ENCODE measurements at regions not wholly inside any gene's neighbourhood (a gene's known extent, or its start where the extent isn't known, plus 50 kb on each side); places are given as distances from the start of the nearest gene placed in this dataset.

- Mint-ChIP-seq H3K4me1 (no peaks in the 10 kb centered on the region), H3K9me3 (no peaks in the 10 kb centered on the region), H3K27me3 (ENCODE audit: low read depth) (peaks cover 25% of the 10 kb centered on the region), H3K4me3 (no peak overlapping the region), H3K36me3 (ENCODE audit: low read depth) (no peaks in the 10 kb centered on the region), H3K27ac (no peak overlapping the region)
- TF ChIP-seq CTCF (IDR thresholded peaks at IDR 0.05; ENCODE audit: unreplicated experiment in 3 of 3): no peak
These were observed 130.2 kb upstream of the WSCD2 start for GRCh38 chr12:107998863-107999262.

- Mint-ChIP-seq H3K27me3 (ENCODE audit: low read depth) (peaks cover 24% of the 10 kb centered on the region), H3K4me3 (no peak overlapping the region), H3K9me3 (no peaks in the 10 kb centered on the region), H3K4me1 (no peaks in the 10 kb centered on the region), H3K36me3 (ENCODE audit: low read depth) (no peaks in the 10 kb centered on the region), H3K27ac (no peak overlapping the region)
- no peak for TF ChIP-seq CTCF (IDR thresholded peaks at IDR 0.05; ENCODE audit: unreplicated experiment in 3 of 3)
These were observed 129.0 kb upstream of the WSCD2 start for GRCh38 chr12:108000111-108000510.

DNA sequence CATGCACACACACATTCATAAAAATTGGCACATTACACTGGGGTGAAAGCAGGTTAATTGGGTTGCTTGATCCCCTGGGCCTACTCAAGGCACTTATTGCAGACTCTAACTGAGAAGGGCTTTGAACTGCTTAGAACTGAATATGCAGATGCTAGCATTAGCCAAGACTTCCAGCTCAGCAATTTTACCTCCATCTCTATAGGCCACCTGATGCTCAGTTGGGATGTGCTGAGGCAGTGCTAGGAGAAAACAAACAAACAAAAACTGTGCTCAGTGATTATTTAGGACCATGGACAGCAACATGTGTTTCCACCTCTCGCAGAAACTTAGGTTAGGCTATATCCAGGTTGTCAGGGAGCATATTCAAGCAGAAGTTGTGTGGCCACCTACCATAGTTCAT lies 124.8 kb upstream of the WSCD2 start:
- Mint-ChIP-seq H3K4me1 (no peaks in the 10 kb centered on the region), H3K27me3 (ENCODE audit: low read depth) (peaks cover 19% of the 10 kb centered on the region), H3K27ac (no peak overlapping the region), H3K9me3 (no peaks in the 10 kb centered on the region), H3K4me3 (no peak overlapping the region), H3K36me3 (ENCODE audit: low read depth) (no peaks in the 10 kb centered on the region)
- no peak for TF ChIP-seq CTCF (IDR thresholded peaks at IDR 0.05; ENCODE audit: unreplicated experiment in 3 of 3)

DNA sequence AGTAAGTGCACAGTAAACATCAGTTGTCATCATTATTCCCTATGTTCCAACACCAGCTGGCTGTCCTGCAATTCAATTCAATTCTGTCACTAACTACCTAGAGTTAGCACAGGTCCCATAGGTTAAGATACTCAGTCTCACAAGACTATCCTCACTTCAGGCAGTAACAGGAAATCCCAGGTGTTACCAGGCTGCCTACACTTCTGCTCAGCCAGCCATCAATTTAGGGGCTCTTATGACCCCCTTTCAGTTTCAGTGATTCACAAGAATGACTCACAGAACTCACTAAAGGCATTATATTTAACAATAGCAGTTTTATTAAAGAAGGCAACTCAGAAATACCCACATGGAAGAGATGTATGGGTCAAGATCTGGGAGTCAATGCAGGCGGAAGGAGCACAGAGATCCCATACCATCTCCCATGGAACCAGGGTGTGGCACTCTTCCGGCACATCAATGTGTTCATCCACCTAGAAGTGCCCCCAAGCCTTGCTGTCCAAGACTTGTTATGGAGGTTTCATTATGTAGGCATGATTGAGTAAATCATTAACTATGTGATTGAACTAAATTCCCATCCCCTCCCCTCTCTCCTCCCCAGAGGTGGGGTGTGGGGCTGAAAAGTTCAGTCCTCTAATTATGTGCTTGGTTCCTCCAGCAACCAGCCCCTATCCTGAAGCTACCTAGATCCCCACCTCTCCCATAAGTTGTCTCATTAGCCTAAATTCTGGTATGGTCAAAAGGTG lies 120.8 kb upstream of the WSCD2 start:
- peaks cover 22% of the 10 kb centered on the region for H3K27me3 Mint-ChIP-seq (ENCODE audit: low read depth)
- TF ChIP-seq CTCF (IDR thresholded peaks at IDR 0.05; ENCODE audit: unreplicated experiment in 3 of 3): no peak
- H3K4me3 Mint-ChIP-seq: no peak overlapping the region
- no peaks in the 10 kb centered on the region for H3K9me3 Mint-ChIP-seq
- H3K36me3 Mint-ChIP-seq (ENCODE audit: low read depth): no peaks in the 10 kb centered on the region
- no peaks in the 10 kb centered on the region for H3K4me1 Mint-ChIP-seq
- peak overlapping the region in 2 of 3 experiments; percentile 31 to 80 for H3K27ac Mint-ChIP-seq

GRCh38 chr12:108009442-108010070 lies 119.5 kb upstream of the WSCD2 start:
- Mint-ChIP-seq H3K4me1 (no peaks in the 10 kb centered on the region), H3K36me3 (ENCODE audit: low read depth) (no peaks in the 10 kb centered on the region), H3K4me3 (no peak overlapping the region), H3K27ac (peak overlapping the region; percentile 28 to 80 (median 43)), H3K9me3 (no peaks in the 10 kb centered on the region), H3K27me3 (ENCODE audit: low read depth) (peaks cover 30% of the 10 kb centered on the region)
- TF ChIP-seq CTCF (IDR thresholded peaks at IDR 0.05; ENCODE audit: unreplicated experiment in 3 of 3): no peak

All from nephron (organoid).